ENCODE measurements at regions not wholly inside any gene's neighbourhood (a gene's known extent, or its start where the extent isn't known, plus 50 kb on each side); places are given as distances from the start of the nearest gene placed in this dataset.

DNA sequence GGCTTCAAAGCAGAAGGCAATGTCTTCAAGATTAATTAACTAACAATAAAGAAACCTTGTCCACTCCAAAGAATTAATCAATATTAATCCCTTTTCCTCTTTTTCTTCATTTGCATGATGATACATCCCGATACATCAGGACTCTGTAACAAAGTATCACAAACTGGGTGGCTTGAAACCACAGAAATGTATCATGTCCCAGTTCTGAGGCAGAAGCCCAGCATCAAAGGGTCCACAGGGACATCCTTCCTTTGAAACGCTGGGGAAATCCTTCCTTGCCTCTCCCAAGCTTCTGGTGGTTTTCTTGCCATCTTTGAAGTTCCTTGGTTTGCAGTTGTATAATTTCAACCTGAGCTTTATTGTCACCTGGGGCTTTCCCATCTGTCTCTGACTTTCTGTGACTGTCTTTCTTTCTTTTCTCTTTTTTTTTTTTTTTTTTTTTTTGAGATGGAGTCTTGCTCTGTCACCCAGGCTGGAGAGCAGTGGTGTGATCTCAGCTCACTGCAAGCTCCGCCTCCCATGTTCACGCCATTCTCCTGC lies 210.2 kb upstream of the ADARB2 start:
- H3K4me3 ChIP-seq (ENCODE audit: low read depth, low read length, poor library complexity, severe bottlenecking), result no peak overlapping the region
- DNase-seq (ENCODE audit: low spot score), result no peak
- intact Hi-C loops (cut with micrococcal nuclease; ENCODE audit: unreplicated experiment), result no loop called here
- no peaks in the 10 kb centered on the region for H3K9me2 ChIP-seq (ENCODE audit: insufficient read depth, low read length)
- no peaks in the 10 kb centered on the region for H3K4me1 ChIP-seq (ENCODE audit: insufficient read depth, low read length, poor library complexity, severe bottlenecking)
- no peak overlapping the region for H2AFZ ChIP-seq (ENCODE audit: low read length)
- no peaks in the 10 kb centered on the region for H3K9me3 ChIP-seq (ENCODE audit: low read length)
- POLR2A ChIA-PET, result interaction anchor here (0.7 kb wide), 1 partner anchor 751 kb away, joined by 5 read pairs; no protein-coding TSS in a partner anchor
- CTCF ChIA-PET (ENCODE audit: unreplicated experiment), result no interaction called here
- no TSS peak for BruUV-seq (replicated peaks)
- TF ChIP-seq, protein P1, sequence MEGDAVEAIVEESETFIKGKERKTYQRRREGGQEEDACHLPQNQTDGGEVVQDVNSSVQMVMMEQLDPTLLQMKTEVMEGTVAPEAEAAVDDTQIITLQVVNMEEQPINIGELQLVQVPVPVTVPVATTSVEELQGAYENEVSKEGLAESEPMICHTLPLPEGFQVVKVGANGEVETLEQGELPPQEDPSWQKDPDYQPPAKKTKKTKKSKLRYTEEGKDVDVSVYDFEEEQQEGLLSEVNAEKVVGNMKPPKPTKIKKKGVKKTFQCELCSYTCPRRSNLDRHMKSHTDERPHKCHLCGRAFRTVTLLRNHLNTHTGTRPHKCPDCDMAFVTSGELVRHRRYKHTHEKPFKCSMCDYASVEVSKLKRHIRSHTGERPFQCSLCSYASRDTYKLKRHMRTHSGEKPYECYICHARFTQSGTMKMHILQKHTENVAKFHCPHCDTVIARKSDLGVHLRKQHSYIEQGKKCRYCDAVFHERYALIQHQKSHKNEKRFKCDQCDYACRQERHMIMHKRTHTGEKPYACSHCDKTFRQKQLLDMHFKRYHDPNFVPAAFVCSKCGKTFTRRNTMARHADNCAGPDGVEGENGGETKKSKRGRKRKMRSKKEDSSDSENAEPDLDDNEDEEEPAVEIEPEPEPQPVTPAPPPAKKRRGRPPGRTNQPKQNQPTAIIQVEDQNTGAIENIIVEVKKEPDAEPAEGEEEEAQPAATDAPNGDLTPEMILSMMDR (conservative IDR thresholded peaks at IDR 0.05; ENCODE audit: low read length), result no peak
- no peak for TF ChIP-seq EZH2phosphoT487 (IDR thresholded peaks at IDR 0.05; ENCODE audit: borderline replicate concordance, low read depth, low read length)
- H3K4me2 ChIP-seq (ENCODE audit: low read length), result no peak overlapping the region
- no peaks in the 10 kb centered on the region for H4K20me1 ChIP-seq (ENCODE audit: insufficient read depth, low read length)
- H3K27ac ChIP-seq (ENCODE audit: low read depth, low read length, poor library complexity, severe bottlenecking), result no peak overlapping the region
- H3K79me2 ChIP-seq (ENCODE audit: insufficient read depth, low read depth, low read length), result no peaks in the 10 kb centered on the region
- no peaks in the 10 kb centered on the region for H3K36me3 ChIP-seq (ENCODE audit: insufficient read depth, low read length)

DNA sequence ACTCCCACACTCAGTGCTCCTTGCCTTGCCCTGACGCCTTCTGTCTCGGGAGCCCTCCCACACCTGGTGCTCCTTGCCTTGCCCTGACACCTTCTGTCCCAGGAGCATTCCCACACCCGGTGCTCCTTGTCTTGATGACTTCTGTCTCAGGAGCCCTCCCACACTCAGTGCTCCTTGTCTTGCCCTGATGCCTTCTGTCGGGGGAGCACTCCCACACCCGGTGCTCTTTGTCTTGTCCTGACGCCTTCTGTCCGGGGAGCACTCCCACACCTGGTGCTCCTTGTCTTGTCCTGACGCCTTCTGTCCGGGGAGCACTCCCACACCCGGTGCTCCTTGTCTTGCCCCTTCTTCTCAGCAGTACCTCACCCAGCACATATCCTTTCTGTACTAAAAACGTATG lies 207.2 kb upstream of the ADARB2 start:
- Histone ChIP-seq H3K9me3 (ENCODE audit: low read length) (no peaks in the 10 kb centered on the region), H3K4me3 (ENCODE audit: low read depth, low read length, poor library complexity, severe bottlenecking) (no peak overlapping the region), H3K4me1 (ENCODE audit: insufficient read depth, low read length, poor library complexity, severe bottlenecking) (no peaks in the 10 kb centered on the region), H2AFZ (ENCODE audit: low read length) (no peak overlapping the region), H4K20me1 (ENCODE audit: insufficient read depth, low read length) (no peaks in the 10 kb centered on the region), H3K36me3 (ENCODE audit: insufficient read depth, low read length) (no peaks in the 10 kb centered on the region), H3K79me2 (ENCODE audit: insufficient read depth, low read depth, low read length) (no peaks in the 10 kb centered on the region), H3K4me2 (ENCODE audit: low read length) (no peak overlapping the region), H3K27ac (ENCODE audit: low read depth, low read length, poor library complexity, severe bottlenecking) (no peak overlapping the region), H3K9me2 (ENCODE audit: insufficient read depth, low read length) (no peaks in the 10 kb centered on the region)
- no peak for DNase-seq (ENCODE audit: low spot score)
- intact Hi-C loops (cut with micrococcal nuclease; ENCODE audit: unreplicated experiment), result no loop called here
- ChIA-PET CTCF (ENCODE audit: unreplicated experiment) (no interaction called here), POLR2A (interaction anchor here (0.7 kb wide), 1 partner anchor 10 kb away, joined by 3 read pairs; no protein-coding TSS in a partner anchor)
- BruUV-seq (replicated peaks), result no TSS peak
- TF ChIP-seq, protein P1 (conservative IDR thresholded peaks at IDR 0.05; ENCODE audit: low read length), result no peak
- no peak for TF ChIP-seq EZH2phosphoT487 (IDR thresholded peaks at IDR 0.05; ENCODE audit: borderline replicate concordance, low read depth, low read length)

DNA sequence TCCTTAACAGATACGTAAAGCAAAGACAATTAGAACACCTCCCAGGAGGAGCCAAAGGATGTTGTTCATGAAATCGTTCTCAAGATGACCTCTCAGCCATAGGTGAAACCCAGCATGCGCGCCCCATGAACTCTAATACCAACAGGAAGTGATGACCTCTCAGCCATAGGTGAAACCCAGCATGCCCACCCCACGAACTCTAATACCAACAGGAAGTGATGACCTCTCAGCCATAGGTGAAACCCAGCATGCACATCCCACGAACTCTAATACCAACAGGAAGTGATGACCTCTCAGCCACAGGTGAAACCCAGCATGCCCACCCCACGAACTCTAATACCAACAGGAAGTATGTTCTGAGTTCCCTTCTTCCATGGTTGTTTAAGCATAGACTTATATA lies 205.2 kb upstream of the ADARB2 start:
- Histone ChIP-seq H3K4me1 (ENCODE audit: insufficient read depth, low read length, poor library complexity, severe bottlenecking) (no peaks in the 10 kb centered on the region), H3K4me3 (ENCODE audit: low read depth, low read length, poor library complexity, severe bottlenecking) (no peak overlapping the region), H3K9me2 (ENCODE audit: insufficient read depth, low read length) (no peaks in the 10 kb centered on the region), H3K9me3 (ENCODE audit: low read length) (no peaks in the 10 kb centered on the region), H3K4me2 (ENCODE audit: low read length) (no peak overlapping the region), H3K79me2 (ENCODE audit: insufficient read depth, low read depth, low read length) (no peaks in the 10 kb centered on the region), H2AFZ (ENCODE audit: low read length) (no peak overlapping the region), H3K36me3 (ENCODE audit: insufficient read depth, low read length) (no peaks in the 10 kb centered on the region), H3K27ac (ENCODE audit: low read depth, low read length, poor library complexity, severe bottlenecking) (no peak overlapping the region), H4K20me1 (ENCODE audit: insufficient read depth, low read length) (no peaks in the 10 kb centered on the region)
- CTCF ChIA-PET (ENCODE audit: unreplicated experiment), result no interaction called here
- TF ChIP-seq EZH2phosphoT487 (IDR thresholded peaks at IDR 0.05; ENCODE audit: borderline replicate concordance, low read depth, low read length), result no peak
- TF ChIP-seq, protein P1 (conservative IDR thresholded peaks at IDR 0.05; ENCODE audit: low read length), result no peak
- BruUV-seq (replicated peaks), result no TSS peak
- POLR2A ChIA-PET, result interaction anchor here (1.1 kb wide), 1 partner anchor 25 kb away, joined by 3 read pairs; no protein-coding TSS in a partner anchor
- DNase-seq (ENCODE audit: low spot score), result no peak
- intact Hi-C loops (cut with micrococcal nuclease; ENCODE audit: unreplicated experiment), result no loop called here
